H9 (cell line): ENCODE measurements at regions not wholly inside any gene's neighbourhood (a gene's known extent, or its start where the extent isn't known, plus 50 kb on each side); places are given as distances from the start of the nearest gene placed in this dataset.

ENCODE experiments used
- DNase-seq: peaks from one replicate; pipeline ENCODE4 v3.0.0-alpha.2; 2017
- H2AFZ ChIP-seq: one replicate; pipeline ENCODE4 v1.6.1; 2013; ENCODE audit warnings: mild to moderate bottlenecking, low read length, control low read depth, moderate library complexity
- H2AK5ac ChIP-seq: 2 replicates; pipeline ENCODE4 v1.6.1; 2013; ENCODE audit warnings: low read length, control low read depth, mixed read lengths; ENCODE audit not compliant: insufficient read length
- H2BK120ac ChIP-seq: one replicate; pipeline ENCODE4 v1.6.1; 2013; ENCODE audit warnings: low read depth, mild to moderate bottlenecking, low read length, control low read depth, inconsistent platforms; ENCODE audit not compliant: poor library complexity, severe bottlenecking
- H2BK12ac ChIP-seq: 2 replicates; pipeline ENCODE4 v1.6.1; 2013; ENCODE audit warnings: low read length, control low read depth, mixed read lengths, low read depth; ENCODE audit not compliant: insufficient read length
- H2BK15ac ChIP-seq: 2 replicates; pipeline ENCODE4 v1.6.1; 2013; ENCODE audit warnings: low read depth, low read length, control low read depth
- H2BK20ac ChIP-seq: one replicate; pipeline ENCODE4 v1.6.1; 2013; ENCODE audit warnings: low read depth, mild to moderate bottlenecking, low read length, control low read depth, inconsistent platforms; ENCODE audit not compliant: poor library complexity, severe bottlenecking
- H2BK5ac ChIP-seq: 2 replicates; pipeline ENCODE4 v1.6.1; 2013; ENCODE audit warnings: low read length, control low read depth, mixed read lengths; ENCODE audit not compliant: insufficient read length
- H3K14ac ChIP-seq: 2 replicates; pipeline ENCODE4 v1.6.1; 2013; ENCODE audit warnings: low read length, control low read depth; ENCODE audit not compliant: insufficient read depth
- H3K18ac ChIP-seq: 2 replicates; pipeline ENCODE4 v1.6.1; 2013; ENCODE audit warnings: low read depth, mild to moderate bottlenecking, mixed read lengths, low read length, control low read depth; ENCODE audit not compliant: insufficient read length
- H3K23ac ChIP-seq: 2 replicates; pipeline ENCODE4 v1.6.1; 2013; ENCODE audit warnings: low read length, control low read depth, mixed read lengths, low read depth; ENCODE audit not compliant: insufficient read length
- H3K23me2 ChIP-seq: 2 replicates; pipeline ENCODE4 v1.6.1; 2013; ENCODE audit warnings: low read depth, mild to moderate bottlenecking, mixed read lengths, low read length, control low read depth; ENCODE audit not compliant: insufficient read length, poor library complexity, severe bottlenecking
- H3K27ac ChIP-seq: 2 replicates; pipeline ENCODE4 v1.5.1; 2013; ENCODE audit warnings: low read length, control low read depth, mixed read lengths, low read depth; ENCODE audit not compliant: insufficient read length
- H3K27me3 ChIP-seq: 2 replicates; pipeline ENCODE4 v1.6.1; 2013; ENCODE audit warnings: low read length, control low read depth, inconsistent platforms; ENCODE audit not compliant: insufficient read depth
- H3K4ac ChIP-seq: 2 replicates; pipeline ENCODE4 v1.6.1; 2013; ENCODE audit warnings: low read depth, mild to moderate bottlenecking, control low read depth, inconsistent platforms, low read length, moderate library complexity
- H3K4me1 ChIP-seq: 2 replicates; pipeline ENCODE4 v1.6.1; 2013; ENCODE audit warnings: low read length, control low read depth, inconsistent platforms; ENCODE audit not compliant: insufficient read depth
- H3K4me2 ChIP-seq: 2 replicates; pipeline ENCODE4 v1.6.1; 2013; ENCODE audit warnings: low read length, control low read depth, mixed read lengths; ENCODE audit not compliant: insufficient read length, insufficient read depth
- H3K56ac ChIP-seq: 2 replicates; pipeline ENCODE4 v1.6.1; 2013; ENCODE audit warnings: low read depth, mild to moderate bottlenecking, mixed read lengths, low read length, control low read depth; ENCODE audit not compliant: insufficient read length
- H3K79me1 ChIP-seq: 2 replicates; pipeline ENCODE4 v1.6.1; 2013; ENCODE audit warnings: low read depth, mild to moderate bottlenecking, moderate library complexity, low read length, control low read depth, inconsistent platforms; ENCODE audit not compliant: insufficient read depth, poor library complexity, severe bottlenecking
- H3K79me2 ChIP-seq: 2 replicates; pipeline ENCODE4 v1.6.1; 2013; ENCODE audit warnings: low read length, control low read depth, inconsistent platforms; ENCODE audit not compliant: insufficient read depth
- H3K9ac ChIP-seq: 2 replicates; pipeline ENCODE4 v1.6.1; 2013; ENCODE audit warnings: low read length, control low read depth, mixed read lengths; ENCODE audit not compliant: insufficient read length; ENCODE audit errors: extremely low read depth
- H3K9me3 ChIP-seq: one replicate; pipeline ENCODE4 v1.6.1; 2013; ENCODE audit warnings: low read depth, low read length, inconsistent platforms; ENCODE audit not compliant: control insufficient read depth
- H3T11ph ChIP-seq: one replicate; pipeline ENCODE4 v1.6.1; 2013; ENCODE audit warnings: mild to moderate bottlenecking, low read length, control low read depth, inconsistent platforms
- H4K20me1 ChIP-seq: one replicate; pipeline ENCODE4 v1.6.1; 2013; ENCODE audit not compliant: control insufficient read depth, insufficient read length, insufficient read depth
- H4K5ac ChIP-seq: 2 replicates; pipeline ENCODE4 v1.6.1; 2013; ENCODE audit warnings: low read depth, mild to moderate bottlenecking, mixed read lengths, low read length, control low read depth; ENCODE audit not compliant: insufficient read length
- H4K8ac ChIP-seq: replicated peaks from 2 replicates; pipeline ENCODE4 v1.6.1; 2013; ENCODE audit warnings: low read length, control low read depth, mixed read lengths, low read depth; ENCODE audit not compliant: insufficient read length
- H4K91ac ChIP-seq: 2 replicates; pipeline ENCODE4 v1.6.1; 2013; ENCODE audit warnings: low read depth, mild to moderate bottlenecking, moderate library complexity, mixed read lengths, low read length, control low read depth; ENCODE audit not compliant: insufficient read length
- H3K27ac Mint-ChIP-seq, 3 experiments: 2 replicates in 2 of 3; 3 replicates in 1 of 3; pipeline ENCODE4 v1.8.0; 2020 to 2021; ENCODE audit warnings: mixed read lengths in 3 of 3, mild to moderate bottlenecking in 1 of 3, moderate library complexity in 1 of 3
- H3K27me3 Mint-ChIP-seq: 2 replicates; pipeline ENCODE4 v1.8.0; 2021; ENCODE audit warnings: low read depth, mild to moderate bottlenecking, moderate library complexity, mixed read lengths
- H3K36me3 Mint-ChIP-seq, 3 experiments: 2 replicates in 2 of 3; 3 replicates in 1 of 3; pipeline ENCODE4 v1.8.0; 2020 to 2021; ENCODE audit warnings: low read depth in 3 of 3, mixed read lengths in 3 of 3; ENCODE audit not compliant: insufficient read depth in 1 of 3
- H3K4me1 Mint-ChIP-seq, 2 experiments: 2 replicates each; pipeline ENCODE4 v1.8.0; 2020; ENCODE audit warnings: mixed read lengths in 2 of 2
- H3K4me3 Mint-ChIP-seq, 2 experiments: 2 replicates in 1 of 2; 3 replicates in 1 of 2; pipeline ENCODE4 v1.8.0; 2020 to 2021; ENCODE audit warnings: mild to moderate bottlenecking in 2 of 2, mixed read lengths in 2 of 2, moderate library complexity in 1 of 2
- H3K9me3 Mint-ChIP-seq, 2 experiments: 2 replicates in 1 of 2; 3 replicates in 1 of 2; pipeline ENCODE4 v1.8.0; 2020; ENCODE audit warnings: mild to moderate bottlenecking in 2 of 2, mixed read lengths in 2 of 2, moderate library complexity in 1 of 2
- TF ChIP-seq, protein P1 (sequence below): fragments of 200-600 bp; sonication (generic); conservative IDR thresholded peaks from 3 replicates; pipeline ENCODE4 v1.8.0; 2021; ENCODE audit warnings: antibody characterized with exemption, mild to moderate bottlenecking

- no peaks in the 10 kb centered on the region for H3K79me1 ChIP-seq
- H2BK20ac ChIP-seq: no peak overlapping the region
- no peaks in the 10 kb centered on the region for H3K27me3 Mint-ChIP-seq
- no peak overlapping the region for H4K8ac ChIP-seq
- H2BK12ac ChIP-seq: no peak overlapping the region
- H3K4me3 Mint-ChIP-seq: no peak overlapping the region
- peaks cover 7 to 19% of the 10 kb centered on the region in 2 experiments for H3K4me1 Mint-ChIP-seq
- no peaks in the 10 kb centered on the region for H3K79me2 ChIP-seq
- TF ChIP-seq, protein P1, sequence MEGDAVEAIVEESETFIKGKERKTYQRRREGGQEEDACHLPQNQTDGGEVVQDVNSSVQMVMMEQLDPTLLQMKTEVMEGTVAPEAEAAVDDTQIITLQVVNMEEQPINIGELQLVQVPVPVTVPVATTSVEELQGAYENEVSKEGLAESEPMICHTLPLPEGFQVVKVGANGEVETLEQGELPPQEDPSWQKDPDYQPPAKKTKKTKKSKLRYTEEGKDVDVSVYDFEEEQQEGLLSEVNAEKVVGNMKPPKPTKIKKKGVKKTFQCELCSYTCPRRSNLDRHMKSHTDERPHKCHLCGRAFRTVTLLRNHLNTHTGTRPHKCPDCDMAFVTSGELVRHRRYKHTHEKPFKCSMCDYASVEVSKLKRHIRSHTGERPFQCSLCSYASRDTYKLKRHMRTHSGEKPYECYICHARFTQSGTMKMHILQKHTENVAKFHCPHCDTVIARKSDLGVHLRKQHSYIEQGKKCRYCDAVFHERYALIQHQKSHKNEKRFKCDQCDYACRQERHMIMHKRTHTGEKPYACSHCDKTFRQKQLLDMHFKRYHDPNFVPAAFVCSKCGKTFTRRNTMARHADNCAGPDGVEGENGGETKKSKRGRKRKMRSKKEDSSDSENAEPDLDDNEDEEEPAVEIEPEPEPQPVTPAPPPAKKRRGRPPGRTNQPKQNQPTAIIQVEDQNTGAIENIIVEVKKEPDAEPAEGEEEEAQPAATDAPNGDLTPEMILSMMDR: no peak
- no peak overlapping the region for H3K4me2 ChIP-seq
- H3K27ac ChIP-seq: no peak overlapping the region
- DNase-seq: no peak
- H4K20me1 ChIP-seq: no peaks in the 10 kb centered on the region
- H4K91ac ChIP-seq: no peak overlapping the region
- H3K56ac ChIP-seq: no peak overlapping the region
- H3K36me3 Mint-ChIP-seq: no peaks in the 10 kb centered on the region
- H4K5ac ChIP-seq: no peak overlapping the region
- H2AFZ ChIP-seq: no peak overlapping the region
- H2BK120ac ChIP-seq: no peak overlapping the region
- H3K27me3 ChIP-seq: no peaks in the 10 kb centered on the region
- H3K27ac Mint-ChIP-seq: no peak overlapping the region
- no peak overlapping the region for H2BK5ac ChIP-seq
- H3K23me2 ChIP-seq: no peaks in the 10 kb centered on the region
- no peak overlapping the region for H2AK5ac ChIP-seq
- no peak overlapping the region for H3K23ac ChIP-seq
- no peaks in the 10 kb centered on the region for H3K9me3 Mint-ChIP-seq
- H2BK15ac ChIP-seq: no peak overlapping the region
- H3K9me3 ChIP-seq: no peaks in the 10 kb centered on the region
- no peak overlapping the region for H3K14ac ChIP-seq
- no peak overlapping the region for H3K4ac ChIP-seq
- no peak overlapping the region for H3K9ac ChIP-seq
- no peaks in the 10 kb centered on the region for H3K4me1 ChIP-seq
- H3T11ph ChIP-seq: no peak overlapping the region
- no peak overlapping the region for H3K18ac ChIP-seq
Observed at GRCh38 chr2:48116497-48116896, 198.0 kb upstream of the FOXN2 start.
